DND-41 (cell line): ENCODE measurements at regions not wholly inside any gene's neighbourhood (a gene's known extent, or its start where the extent isn't known, plus 50 kb on each side); places are given as distances from the start of the nearest gene placed in this dataset.

ENCODE experiments used
- ATAC-seq: fragments of 200-7000 bp; cut with Tn5 transposase; 3 replicates; pipeline ENCODE4 v1.9.1; 2021; ENCODE audit warnings: low read depth; ENCODE audit not compliant: insufficient read depth
- DNase-seq: peaks from one replicate; pipeline ENCODE4 v3.0.0-alpha.2; 2020
- H2AFZ ChIP-seq: 2 replicates; pipeline ENCODE4 v1.6.0; 2012; ENCODE audit warnings: low read depth, low read length
- H3K27ac ChIP-seq: 2 replicates; pipeline ENCODE4 v1.5.1; 2012; ENCODE audit warnings: low read length, inconsistent platforms
- H3K27me3 ChIP-seq: fragments of 200-600 bp; sonication (generic); 2 replicates; pipeline ENCODE4 v1.6.0; 2012; ENCODE audit warnings: low read length, mild to moderate bottlenecking, inconsistent platforms; ENCODE audit not compliant: insufficient read depth, poor library complexity
- H3K36me3 ChIP-seq: 2 replicates; pipeline ENCODE4 v1.5.1; 2012; ENCODE audit warnings: low read length, inconsistent platforms; ENCODE audit not compliant: insufficient read depth
- H3K4me1 ChIP-seq: 2 replicates; pipeline ENCODE4 v1.5.1; 2012; ENCODE audit warnings: mild to moderate bottlenecking, low read length; ENCODE audit not compliant: insufficient read depth
- H3K4me2 ChIP-seq: 2 replicates; pipeline ENCODE4 v1.6.0; 2012; ENCODE audit warnings: mild to moderate bottlenecking, moderate library complexity, low read length, inconsistent platforms; ENCODE audit not compliant: insufficient read depth
- H3K4me3 ChIP-seq, 2 experiments: fragments of 200-600 bp in 1 of 2; shearing (Covaris generic) in 1 of 2; 2 replicates each; pipeline ENCODE4 v1.5.1; 2012 to 2016; ENCODE audit warnings: inconsistent platforms in 2 of 2, low read length in 2 of 2, mild to moderate bottlenecking in 2 of 2, low read depth in 1 of 2, moderate library complexity in 1 of 2
- H3K79me2 ChIP-seq: 2 replicates; pipeline ENCODE4 v1.6.0; 2012; ENCODE audit warnings: low read length, inconsistent platforms; ENCODE audit not compliant: insufficient read depth
- H3K9ac ChIP-seq: 2 replicates; pipeline ENCODE4 v1.6.0; 2012; ENCODE audit warnings: low read depth, mild to moderate bottlenecking, inconsistent platforms, low read length, moderate library complexity
- H3K9me3 ChIP-seq: 2 replicates; pipeline ENCODE4 v1.5.1; 2012; ENCODE audit warnings: low read length, moderate library complexity, mild to moderate bottlenecking, inconsistent platforms; ENCODE audit not compliant: insufficient read depth, severe bottlenecking
- H4K20me1 ChIP-seq: 2 replicates; pipeline ENCODE4 v1.6.0; 2012; ENCODE audit warnings: low read length; ENCODE audit not compliant: insufficient read depth
- CTCF ChIP-seq: IDR thresholded peaks from 2 replicates; pipeline ENCODE4 v1.5.1; 2012; ENCODE audit warnings: borderline replicate concordance, low read length, moderate library complexity, mild to moderate bottlenecking; ENCODE audit not compliant: poor library complexity, severe bottlenecking; ENCODE audit errors: extremely low read depth
- EZH2 ChIP-seq: IDR thresholded peaks from 3 replicates; pipeline ENCODE4 v1.6.1; 2012; ENCODE audit warnings: borderline replicate concordance, low read depth, mild to moderate bottlenecking, moderate library complexity, low read length, inconsistent platforms; ENCODE audit not compliant: severe bottlenecking

GRCh38 chr5:56684159-56684558, 131.2 kb upstream of the MAP3K1 start:
- Histone ChIP-seq H3K36me3 (no peaks in the 10 kb centered on the region), H2AFZ (no peak overlapping the region), H3K27me3 (peaks cover 6% of the 10 kb centered on the region), H3K4me2 (no peak overlapping the region), H3K9ac (no peak overlapping the region), H3K27ac (no peak overlapping the region), H4K20me1 (no peaks in the 10 kb centered on the region), H3K79me2 (no peaks in the 10 kb centered on the region), H3K4me1 (no peaks in the 10 kb centered on the region), H3K9me3 (no peaks in the 10 kb centered on the region), H3K4me3 (no peak overlapping the region)
- TF ChIP-seq EZH2 (no peak), CTCF (no peak)
- no peak for DNase-seq
- no peak for ATAC-seq

GRCh38 chr5:56683733-56684132, 131.6 kb upstream of the MAP3K1 start:
- TF ChIP-seq EZH2 (no peak), CTCF (no peak)
- Histone ChIP-seq H3K4me1 (no peaks in the 10 kb centered on the region), H2AFZ (no peak overlapping the region), H3K9me3 (no peaks in the 10 kb centered on the region), H3K4me2 (no peak overlapping the region), H4K20me1 (no peaks in the 10 kb centered on the region), H3K36me3 (no peaks in the 10 kb centered on the region), H3K27ac (no peak overlapping the region), H3K79me2 (no peaks in the 10 kb centered on the region), H3K9ac (no peak overlapping the region), H3K27me3 (peaks cover 6% of the 10 kb centered on the region), H3K4me3 (no peak overlapping the region)
- ATAC-seq (no peak), DNase-seq (no peak)

GRCh38 chr5:56683281-56683680, 132.1 kb upstream of the MAP3K1 start:
- ATAC-seq (no peak), DNase-seq (no peak)
- Histone ChIP-seq H3K4me3 (no peak overlapping the region), H3K9me3 (no peaks in the 10 kb centered on the region), H3K9ac (no peak overlapping the region), H4K20me1 (no peaks in the 10 kb centered on the region), H2AFZ (no peak overlapping the region), H3K4me1 (no peaks in the 10 kb centered on the region), H3K79me2 (no peaks in the 10 kb centered on the region), H3K36me3 (no peaks in the 10 kb centered on the region), H3K27me3 (peaks cover 3% of the 10 kb centered on the region), H3K27ac (no peak overlapping the region), H3K4me2 (no peak overlapping the region)
- TF ChIP-seq CTCF (no peak), EZH2 (no peak)

GRCh38 chr5:56681346-56681745, 134.0 kb upstream of the MAP3K1 start:
- Histone ChIP-seq H3K4me1 (no peaks in the 10 kb centered on the region), H3K36me3 (no peaks in the 10 kb centered on the region), H3K4me2 (no peak overlapping the region), H3K9ac (no peak overlapping the region), H3K79me2 (no peaks in the 10 kb centered on the region), H3K4me3 (no peak overlapping the region), H4K20me1 (no peaks in the 10 kb centered on the region), H3K27ac (no peak overlapping the region), H3K9me3 (no peaks in the 10 kb centered on the region), H3K27me3 (peaks cover 4% of the 10 kb centered on the region), H2AFZ (no peak overlapping the region)
- DNase-seq (no peak), ATAC-seq (no peak)
- TF ChIP-seq EZH2 (no peak), CTCF (no peak)
